ENCODE measurements at regions not wholly inside any gene's neighbourhood (a gene's known extent, or its start where the extent isn't known, plus 50 kb on each side); places are given as distances from the start of the nearest gene placed in this dataset.

DNA sequence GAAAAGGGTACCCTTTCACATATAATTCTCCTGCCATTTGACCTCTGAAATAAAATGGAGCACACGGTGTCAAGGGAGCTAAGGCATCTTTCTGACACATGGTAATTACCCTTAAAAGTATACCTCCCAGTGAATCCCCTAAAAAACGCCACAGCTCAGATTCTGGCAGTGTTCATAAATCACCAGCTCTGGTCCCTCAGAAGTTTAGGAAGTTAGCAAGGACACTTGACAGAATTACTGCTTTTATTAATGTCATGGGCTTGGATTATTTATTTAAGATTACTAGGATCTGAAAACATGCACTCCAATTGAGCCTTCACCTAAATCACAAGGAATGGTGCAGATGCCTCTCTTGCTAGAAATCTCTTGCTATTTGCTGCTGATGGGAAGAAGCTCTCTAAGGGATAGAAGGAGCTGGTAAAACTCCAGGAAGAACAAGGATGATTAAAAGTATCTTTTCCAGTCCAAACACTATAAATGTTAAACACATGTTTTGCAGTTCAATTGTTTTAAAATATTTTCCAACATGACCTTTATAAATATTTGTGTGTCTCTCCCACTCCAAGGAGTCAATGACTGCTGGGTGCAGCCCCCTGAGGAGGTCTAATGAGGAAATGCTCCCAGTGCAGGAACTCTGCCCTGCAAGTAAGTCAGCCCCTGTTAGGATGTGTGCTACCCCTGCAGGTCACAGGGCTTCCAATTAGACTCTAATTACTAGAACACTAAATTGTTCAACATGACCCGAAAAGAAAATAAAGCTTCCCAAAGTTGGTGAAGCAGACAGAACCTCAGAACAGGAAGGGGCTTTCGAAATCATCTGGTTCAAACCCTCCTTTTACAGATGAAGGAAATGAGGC is 230.3 kb downstream of the TFAP2A start:
- no peak overlapping the region for H3K9ac ChIP-seq (ENCODE audit: insufficient read depth, low read length, poor library complexity, severe bottlenecking)
- intact Hi-C loops (cut with micrococcal nuclease) = no loop called here
- Mint-ChIP-seq H3K27me3 (ENCODE audit: low read depth in 3 of 3) (peaks cover 3 to 5% (median 4%) of the 10 kb centered on the region in 3 donors), H3K4me3 (no peak overlapping the region), H3K9me3 (peaks cover 0 to 6% (median 4%) of the 10 kb centered on the region in 7 donors), H3K36me3 (no peaks in the 10 kb centered on the region), H3K27ac (no peak overlapping the region), H3K4me1 (peaks cover 7% of the 10 kb centered on the region)
- 40% methylated on average over 1 of the region's 4 CpGs for WGBS (ENCODE audit: insufficient coverage)
- H4K20me1 ChIP-seq (ENCODE audit: insufficient read depth, low read length) = no peaks in the 10 kb centered on the region
- no peaks in the 10 kb centered on the region for H3K27me3 ChIP-seq (ENCODE audit: control insufficient read depth in 2 of 2, insufficient read depth in 2 of 2, low read length in 2 of 2)
- no peaks in the 10 kb centered on the region for H3K4me1 ChIP-seq (ENCODE audit: control insufficient read depth in 1 of 2, insufficient read depth in 2 of 2, low read length in 2 of 2)
- no peaks in the 10 kb centered on the region for H3K9me3 ChIP-seq (replicated peaks in 1 of 2; ENCODE audit: control insufficient read depth in 1 of 2, insufficient read depth in 1 of 2, low read length in 2 of 2)
- no peak for DNase-seq
- H3K4me3 ChIP-seq (replicated peaks in 1 of 3; ENCODE audit: low read depth in 2 of 3, low read length in 3 of 3) = no peak overlapping the region
- no peak overlapping the region for H3K4me2 ChIP-seq (replicated peaks; ENCODE audit: extremely low read depth, low read length, poor library complexity, severe bottlenecking)
- TF ChIP-seq, protein P1, sequence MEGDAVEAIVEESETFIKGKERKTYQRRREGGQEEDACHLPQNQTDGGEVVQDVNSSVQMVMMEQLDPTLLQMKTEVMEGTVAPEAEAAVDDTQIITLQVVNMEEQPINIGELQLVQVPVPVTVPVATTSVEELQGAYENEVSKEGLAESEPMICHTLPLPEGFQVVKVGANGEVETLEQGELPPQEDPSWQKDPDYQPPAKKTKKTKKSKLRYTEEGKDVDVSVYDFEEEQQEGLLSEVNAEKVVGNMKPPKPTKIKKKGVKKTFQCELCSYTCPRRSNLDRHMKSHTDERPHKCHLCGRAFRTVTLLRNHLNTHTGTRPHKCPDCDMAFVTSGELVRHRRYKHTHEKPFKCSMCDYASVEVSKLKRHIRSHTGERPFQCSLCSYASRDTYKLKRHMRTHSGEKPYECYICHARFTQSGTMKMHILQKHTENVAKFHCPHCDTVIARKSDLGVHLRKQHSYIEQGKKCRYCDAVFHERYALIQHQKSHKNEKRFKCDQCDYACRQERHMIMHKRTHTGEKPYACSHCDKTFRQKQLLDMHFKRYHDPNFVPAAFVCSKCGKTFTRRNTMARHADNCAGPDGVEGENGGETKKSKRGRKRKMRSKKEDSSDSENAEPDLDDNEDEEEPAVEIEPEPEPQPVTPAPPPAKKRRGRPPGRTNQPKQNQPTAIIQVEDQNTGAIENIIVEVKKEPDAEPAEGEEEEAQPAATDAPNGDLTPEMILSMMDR (IDR thresholded peaks at IDR 0.05) = no peak
- no peaks in the 10 kb centered on the region for H3K79me2 ChIP-seq (ENCODE audit: insufficient read depth, low read length)
- no peaks in the 10 kb centered on the region for H3K36me3 ChIP-seq (replicated peaks in 1 of 2; ENCODE audit: control insufficient read depth in 1 of 2, insufficient read depth in 2 of 2, low read length in 2 of 2)
- H3K27ac ChIP-seq (ENCODE audit: low read depth in 1 of 2, low read length in 2 of 2) = no peak overlapping the region
- H2AFZ ChIP-seq (ENCODE audit: insufficient read depth, low read depth, low read length, poor library complexity, severe bottlenecking) = no peak overlapping the region

- H4K20me1 ChIP-seq (ENCODE audit: insufficient read depth, low read length) = no peaks in the 10 kb centered on the region
- intact Hi-C loops (cut with micrococcal nuclease) = no loop called here
- H3K4me1 Mint-ChIP-seq = peaks cover 7% of the 10 kb centered on the region
- 95% methylated on average over 6 of the region's 14 CpGs for WGBS (ENCODE audit: insufficient coverage)
- no peaks in the 10 kb centered on the region for H3K27me3 ChIP-seq (ENCODE audit: control insufficient read depth in 2 of 2, insufficient read depth in 2 of 2, low read length in 2 of 2)
- TF ChIP-seq, protein P1 (IDR thresholded peaks at IDR 0.05) = no peak
- no peak overlapping the region for H3K4me3 Mint-ChIP-seq
- H3K9ac ChIP-seq (ENCODE audit: insufficient read depth, low read length, poor library complexity, severe bottlenecking) = no peak overlapping the region
- H3K9me3 ChIP-seq (replicated peaks in 1 of 2; ENCODE audit: control insufficient read depth in 1 of 2, insufficient read depth in 1 of 2, low read length in 2 of 2) = no peaks in the 10 kb centered on the region
- no peak overlapping the region for H3K27ac Mint-ChIP-seq
- no peak for DNase-seq
- H3K4me2 ChIP-seq (replicated peaks; ENCODE audit: extremely low read depth, low read length, poor library complexity, severe bottlenecking) = no peak overlapping the region
- no peaks in the 10 kb centered on the region for H3K36me3 Mint-ChIP-seq
- no peaks in the 10 kb centered on the region for H3K79me2 ChIP-seq (ENCODE audit: insufficient read depth, low read length)
- H3K4me3 ChIP-seq (replicated peaks in 1 of 3; ENCODE audit: low read depth in 2 of 3, low read length in 3 of 3) = no peak overlapping the region
- H3K4me1 ChIP-seq (ENCODE audit: control insufficient read depth in 1 of 2, insufficient read depth in 2 of 2, low read length in 2 of 2) = no peaks in the 10 kb centered on the region
- H3K27ac ChIP-seq (ENCODE audit: low read depth in 1 of 2, low read length in 2 of 2) = no peak overlapping the region
- no peak overlapping the region for H2AFZ ChIP-seq (ENCODE audit: insufficient read depth, low read depth, low read length, poor library complexity, severe bottlenecking)
- H3K36me3 ChIP-seq (replicated peaks in 1 of 2; ENCODE audit: control insufficient read depth in 1 of 2, insufficient read depth in 2 of 2, low read length in 2 of 2) = no peaks in the 10 kb centered on the region
- peaks cover 2 to 3% (median 3%) of the 10 kb centered on the region in 3 donors for H3K27me3 Mint-ChIP-seq (ENCODE audit: low read depth in 3 of 3)
- peaks cover 0 to 7% (median 4%) of the 10 kb centered on the region in 7 donors for H3K9me3 Mint-ChIP-seq
Measured at GRCh38 chr6:10180138-10181074, 234.5 kb downstream of the TFAP2A start.
